ENCODE measurements at regions not wholly inside any gene's neighbourhood (a gene's known extent, or its start where the extent isn't known, plus 50 kb on each side); places are given as distances from the start of the nearest gene placed in this dataset.

DNA sequence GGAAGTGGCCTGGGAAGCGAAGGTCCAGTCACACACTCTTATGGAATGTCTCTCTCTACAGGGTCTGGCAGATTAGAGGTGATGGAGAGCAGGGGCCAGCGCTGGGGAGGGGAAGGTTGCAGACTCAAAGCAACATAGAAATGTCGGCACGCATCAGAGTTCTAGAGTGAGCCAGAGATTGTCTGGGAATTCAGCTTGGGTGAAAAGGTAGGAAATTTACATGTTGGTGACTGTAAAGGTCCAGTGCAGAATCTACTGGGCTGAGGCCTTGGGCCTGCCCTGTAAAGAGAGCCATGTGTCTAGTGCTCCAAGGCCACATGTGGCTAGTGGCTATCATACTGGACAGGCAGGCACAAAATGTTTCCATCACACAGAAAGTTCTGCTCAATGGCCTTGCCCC is 80.8 kb downstream of the FOXA2 start:
- no peak for DNase-seq

GRCh38 chr20:22502731-22503191 is 81.6 kb downstream of the FOXA2 start:
- DNase-seq, result no peak

- no peak for DNase-seq
These were observed 82.6 kb downstream of the FOXA2 start for GRCh38 chr20:22501566-22502344.

GRCh38 chr20:22501034-22501433 is 83.3 kb downstream of the FOXA2 start:
- no peak for DNase-seq

DNA sequence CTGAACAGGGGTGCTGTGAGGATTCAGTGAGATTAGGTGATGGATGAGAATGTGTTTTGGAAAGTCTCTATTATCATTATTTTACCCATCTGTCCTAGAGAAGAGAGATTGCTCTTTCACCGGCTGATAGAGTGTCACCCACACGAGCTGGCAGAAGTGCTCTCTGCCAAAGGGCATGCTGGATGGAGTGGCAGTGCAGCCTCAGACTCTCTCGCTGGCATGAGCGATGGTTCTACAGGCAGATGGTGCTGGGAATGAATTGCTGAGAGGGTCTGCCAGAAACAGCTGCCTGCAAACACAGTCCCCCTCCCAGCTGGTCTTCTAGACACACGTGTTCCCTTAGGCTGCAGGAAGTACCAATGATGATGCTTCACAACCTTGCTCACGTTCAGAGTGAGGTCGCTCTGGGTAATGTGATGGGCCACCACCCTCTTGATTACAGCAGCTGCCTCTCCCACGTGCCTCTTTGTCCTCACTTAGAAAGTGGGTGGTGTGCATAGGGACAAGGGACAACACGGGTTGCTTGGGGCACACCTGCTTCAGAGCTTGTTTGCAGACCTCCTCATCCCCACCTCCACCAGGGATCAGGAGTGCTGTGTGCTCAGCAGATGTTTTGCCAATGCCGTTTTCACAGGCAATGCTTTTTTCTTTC is 84.7 kb downstream of the FOXA2 start:
- no peak for DNase-seq

DNA sequence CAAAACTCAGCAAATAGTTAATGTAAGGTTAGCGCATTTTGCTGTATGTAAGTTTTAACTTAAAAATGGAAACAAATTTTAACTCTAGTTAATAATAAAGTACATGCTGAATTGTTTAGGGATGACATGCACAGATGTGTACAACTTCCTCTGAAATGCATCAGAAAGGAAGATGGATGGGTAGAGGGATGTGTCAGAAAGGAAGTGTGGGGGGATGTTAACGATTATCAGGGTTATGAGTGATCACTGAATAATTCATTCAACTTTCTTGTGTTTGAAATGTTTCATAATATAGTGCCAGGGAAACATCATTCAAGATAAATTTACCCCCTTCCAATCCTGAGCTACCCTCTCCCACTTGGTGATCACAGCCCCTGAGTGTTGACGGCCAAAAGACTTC is 87.6 kb downstream of the FOXA2 start:
- no peak for DNase-seq

DNA sequence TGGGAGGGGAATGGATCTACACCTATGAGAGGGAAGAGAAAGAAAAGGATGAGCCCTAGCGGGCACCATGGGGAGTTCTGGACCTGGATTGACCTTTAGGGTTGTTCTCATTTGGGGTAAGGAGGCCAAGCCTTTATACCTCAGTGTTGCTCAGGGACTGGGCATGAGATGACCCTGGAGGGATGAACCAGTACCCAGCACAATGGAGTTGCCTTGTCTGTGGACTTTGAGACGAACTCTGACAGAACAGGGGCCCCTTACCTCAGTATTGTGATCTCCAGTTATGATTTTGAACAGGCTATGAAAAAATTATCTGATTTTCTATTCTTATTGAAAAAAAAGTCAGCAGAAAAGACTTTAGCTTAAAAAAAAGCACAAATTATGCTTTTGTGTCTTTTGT is 88.6 kb downstream of the FOXA2 start:
- DNase-seq, result no peak

GRCh38 chr20:22495172-22495571 is 89.2 kb downstream of the FOXA2 start:
- no peak for DNase-seq

DNA sequence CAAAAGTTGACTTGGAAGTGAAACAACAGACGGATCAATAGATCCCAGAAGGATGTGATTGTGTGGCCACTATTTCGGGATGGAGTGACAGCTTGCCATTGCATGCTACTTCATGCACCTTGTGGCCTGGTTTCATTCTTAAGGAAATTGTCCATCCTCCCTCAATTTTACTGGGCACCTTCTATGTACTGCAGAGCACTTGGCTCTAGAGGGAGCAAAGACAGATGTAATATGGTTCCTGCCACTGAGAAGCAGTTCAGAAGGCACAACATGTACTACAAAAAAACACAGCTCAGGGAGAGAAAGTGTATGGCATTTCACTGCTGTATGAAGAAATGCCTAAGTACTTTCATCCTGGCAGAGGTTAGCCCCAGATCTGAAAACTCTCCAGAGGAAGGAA is 91.9 kb downstream of the FOXA2 start:
- DNase-seq, result no peak

- DNase-seq, result no peak
These were observed 93.2 kb downstream of the FOXA2 start for GRCh38 chr20:22491194-22491505.

DNA sequence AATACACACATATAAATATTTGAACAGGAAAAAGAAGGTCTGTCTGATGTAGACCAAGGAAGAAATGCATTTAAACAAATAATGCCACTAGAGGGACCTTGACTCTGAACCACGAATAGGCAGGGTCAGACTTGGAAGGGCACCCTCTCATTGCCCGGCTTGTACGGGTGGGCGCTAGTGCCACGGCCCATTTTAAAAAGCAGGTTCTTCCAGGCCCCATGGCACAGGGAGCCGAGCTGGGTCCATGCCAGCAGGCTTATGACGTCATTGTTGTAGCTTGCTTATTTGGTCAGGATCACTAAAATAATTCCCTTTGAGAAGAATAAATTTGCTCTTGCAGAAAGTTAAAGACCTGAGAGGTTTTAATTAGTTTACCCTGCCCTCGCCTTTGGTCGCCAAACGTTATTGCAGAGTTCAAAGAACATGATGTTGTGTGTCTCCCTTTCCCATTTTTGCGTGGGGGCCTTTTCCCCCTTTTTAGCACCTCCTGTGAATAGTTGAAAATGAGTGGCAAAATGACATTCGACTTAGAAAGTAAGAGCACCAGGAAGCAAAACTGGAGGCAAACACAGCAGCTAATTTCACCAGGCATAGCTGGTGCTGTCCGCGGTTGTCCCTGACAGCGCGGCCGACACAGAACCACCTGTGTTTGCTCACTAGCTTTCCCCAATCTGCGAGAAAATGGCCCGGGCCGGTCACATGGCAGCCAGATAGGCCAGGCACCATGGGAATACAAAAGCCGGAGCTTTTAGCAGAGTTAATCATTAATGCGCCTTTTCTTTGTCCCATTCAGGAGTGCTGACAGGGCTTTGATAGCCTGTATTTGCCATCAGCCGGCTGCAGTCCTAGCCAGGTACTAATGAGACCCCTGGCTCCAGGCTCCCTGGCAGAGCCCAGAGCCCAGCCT is 93.8 kb downstream of the FOXA2 start:
- DNase-seq, result no peak

DNA sequence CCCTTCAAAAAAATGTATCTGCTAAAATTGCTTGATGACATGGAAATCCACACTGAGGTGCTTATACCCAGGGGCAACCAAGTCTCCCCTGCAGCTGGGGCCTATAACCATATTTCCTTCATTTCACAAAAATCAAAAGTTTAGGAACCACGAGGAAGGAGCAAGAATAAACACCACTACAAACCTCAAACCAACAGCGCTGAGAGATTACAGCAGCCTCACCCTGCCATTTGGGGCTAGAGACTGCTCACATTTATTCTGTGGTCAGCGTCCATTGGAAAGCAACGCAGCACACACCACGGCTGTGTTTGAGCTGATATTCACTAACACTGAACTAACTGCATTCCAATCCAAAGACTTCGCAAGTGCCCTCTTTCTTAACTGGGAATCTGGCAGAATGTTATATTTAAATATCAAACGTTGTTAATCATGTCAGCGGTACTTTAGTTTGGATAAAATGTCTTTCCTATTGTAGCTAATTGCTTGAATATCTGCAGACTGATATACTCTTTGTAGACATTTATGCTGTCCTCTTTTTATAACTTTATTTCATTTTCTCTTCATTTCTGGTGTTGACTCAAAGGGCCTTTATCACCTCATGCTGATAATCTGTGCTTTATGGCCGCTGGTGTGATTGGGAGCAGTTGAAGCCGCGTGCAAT is 94.6 kb downstream of the FOXA2 start:
- peak; percentile 32 for DNase-seq

- no peak for DNase-seq
These were observed 104.0 kb downstream of the FOXA2 start for GRCh38 chr20:22480336-22480735.

- DNase-seq, result no peak
These were observed 108.7 kb downstream of the FOXA2 start for GRCh38 chr20:22475662-22476061.

- DNase-seq, result no peak
These were observed 110.1 kb downstream of the FOXA2 start for GRCh38 chr20:22474224-22474623.

DNA sequence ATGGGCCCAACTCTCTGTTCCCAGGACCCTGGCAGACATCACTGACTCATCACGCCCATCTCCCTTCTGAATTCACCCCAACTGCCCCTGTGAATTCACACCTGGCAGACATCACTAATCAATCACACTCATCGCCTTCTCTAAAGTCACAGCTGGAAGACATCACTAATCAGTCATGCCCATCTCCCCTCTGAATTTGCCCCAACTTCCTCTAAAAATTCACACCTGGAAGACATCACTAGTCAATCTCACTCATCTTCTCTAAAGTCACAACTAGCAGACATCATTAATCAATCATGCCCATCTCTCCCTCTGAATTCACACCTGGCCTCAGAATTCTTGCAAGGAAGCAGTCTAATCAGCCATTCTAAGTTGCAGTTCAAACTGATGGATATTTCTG is 111.1 kb downstream of the FOXA2 start:
- DNase-seq, result no peak

DNA sequence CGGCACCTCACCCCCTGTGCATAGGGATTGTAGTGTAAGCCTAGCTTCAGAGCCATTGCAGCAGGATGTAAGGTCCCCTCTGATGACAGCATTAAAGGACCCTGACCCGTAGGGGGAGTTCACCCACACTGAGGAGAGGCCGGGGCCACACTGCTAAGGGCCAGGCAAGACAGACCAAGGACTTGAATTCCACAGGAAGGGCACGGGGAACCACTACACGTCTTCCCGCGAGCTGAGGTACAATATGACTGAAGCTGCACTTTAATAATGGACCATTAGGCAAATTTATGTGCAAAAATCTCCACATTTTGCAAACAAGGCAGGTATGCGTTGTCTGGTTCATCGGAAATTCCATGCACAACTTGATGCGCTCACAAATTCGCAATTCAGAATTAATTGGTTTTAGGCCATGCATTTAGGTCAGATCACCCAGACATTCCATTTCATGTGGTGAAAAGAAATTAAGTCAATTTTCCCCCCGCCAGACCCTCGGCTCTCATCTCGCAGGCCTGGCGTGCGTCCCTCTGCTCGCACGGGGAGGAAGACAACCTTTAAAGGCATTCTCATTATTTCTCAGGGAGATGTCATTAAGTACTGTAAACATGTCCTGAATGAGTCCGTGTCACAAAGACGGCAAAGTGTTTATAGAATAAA is 111.8 kb downstream of the FOXA2 start:
- no peak for DNase-seq

DNA sequence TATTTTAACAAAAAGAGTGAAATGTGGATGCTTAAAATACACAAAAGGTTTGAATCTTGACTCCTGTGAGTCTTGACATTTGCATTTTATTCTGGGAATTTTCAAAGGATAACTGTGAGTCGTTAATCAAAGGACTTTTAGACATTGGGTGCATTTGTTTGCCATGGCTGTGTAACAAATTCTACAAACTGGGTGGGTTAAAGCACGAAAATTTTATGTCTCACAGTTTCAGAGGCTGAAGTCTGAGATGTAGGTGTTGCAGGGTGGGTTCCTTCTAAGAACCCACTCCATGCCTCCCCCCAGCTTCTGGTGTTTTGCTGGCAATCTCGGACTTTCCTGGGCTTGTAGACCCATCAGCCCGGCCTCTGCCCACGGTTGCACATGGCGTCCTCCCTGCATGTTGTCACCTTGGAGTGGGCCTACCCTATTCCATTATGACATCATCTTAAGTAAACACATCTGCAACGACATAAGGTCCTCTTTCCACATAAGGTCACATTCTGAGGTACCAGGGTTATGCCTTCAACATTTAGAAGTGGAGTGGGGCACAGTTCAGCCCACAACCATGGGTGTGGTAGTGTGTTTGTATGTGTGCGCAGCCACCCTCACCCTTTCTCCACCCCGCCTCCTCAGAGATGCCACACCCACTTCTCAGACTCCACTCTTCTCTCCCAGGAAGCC is 113.1 kb downstream of the FOXA2 start:
- DNase-seq, result no peak

- DNase-seq, result no peak
These were observed 113.7 kb downstream of the FOXA2 start for GRCh38 chr20:22470620-22471026.

GRCh38 chr20:22466447-22467171 is 117.8 kb downstream of the FOXA2 start:
- no peak for DNase-seq

All from femur (tissue), 1 donor.